ENCODE measurements at regions not wholly inside any gene's neighbourhood (a gene's known extent, or its start where the extent isn't known, plus 50 kb on each side); places are given as distances from the start of the nearest gene placed in this dataset.

- Histone ChIP-seq H3K27ac (no peak overlapping the region), H3K27me3 (peaks cover 0 to 26% (median 5%) of the 10 kb centered on the region in 4 donors), H3K4me3 (no peak overlapping the region), H3K9me3 (no peaks in the 10 kb centered on the region), H3K36me3 (no peaks in the 10 kb centered on the region), H3K4me1 (no peaks in the 10 kb centered on the region)
- TF ChIP-seq POLR2AphosphoS5 (IDR thresholded peaks at IDR 0.05): no peak
- TF ChIP-seq EP300 (IDR thresholded peaks at IDR 0.05): no peak
- TF ChIP-seq, protein P1, sequence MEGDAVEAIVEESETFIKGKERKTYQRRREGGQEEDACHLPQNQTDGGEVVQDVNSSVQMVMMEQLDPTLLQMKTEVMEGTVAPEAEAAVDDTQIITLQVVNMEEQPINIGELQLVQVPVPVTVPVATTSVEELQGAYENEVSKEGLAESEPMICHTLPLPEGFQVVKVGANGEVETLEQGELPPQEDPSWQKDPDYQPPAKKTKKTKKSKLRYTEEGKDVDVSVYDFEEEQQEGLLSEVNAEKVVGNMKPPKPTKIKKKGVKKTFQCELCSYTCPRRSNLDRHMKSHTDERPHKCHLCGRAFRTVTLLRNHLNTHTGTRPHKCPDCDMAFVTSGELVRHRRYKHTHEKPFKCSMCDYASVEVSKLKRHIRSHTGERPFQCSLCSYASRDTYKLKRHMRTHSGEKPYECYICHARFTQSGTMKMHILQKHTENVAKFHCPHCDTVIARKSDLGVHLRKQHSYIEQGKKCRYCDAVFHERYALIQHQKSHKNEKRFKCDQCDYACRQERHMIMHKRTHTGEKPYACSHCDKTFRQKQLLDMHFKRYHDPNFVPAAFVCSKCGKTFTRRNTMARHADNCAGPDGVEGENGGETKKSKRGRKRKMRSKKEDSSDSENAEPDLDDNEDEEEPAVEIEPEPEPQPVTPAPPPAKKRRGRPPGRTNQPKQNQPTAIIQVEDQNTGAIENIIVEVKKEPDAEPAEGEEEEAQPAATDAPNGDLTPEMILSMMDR (IDR thresholded peaks at IDR 0.05): no peak
- TF ChIP-seq POLR2A (IDR thresholded peaks at IDR 0.05): no peak
- ATAC-seq (ENCODE audit: low FRiP score in 2 of 2) (no peak), DNase-seq (peak in 1 of 2 donors; percentile 52)
- 87 to 88% methylated on average over 18 to 29 of the region's 30 CpGs for WGBS, 2 donors
These were observed 75.7 kb downstream of the MICALL2 start for GRCh38 chr7:1383398-1384112.

- peaks cover 0 to 26% (median 5%) of the 10 kb centered on the region in 4 donors for H3K27me3 ChIP-seq
- no peak overlapping the region for H3K4me3 ChIP-seq
- TF ChIP-seq POLR2AphosphoS5 (IDR thresholded peaks at IDR 0.05): no peak
- TF ChIP-seq, protein P1 (IDR thresholded peaks at IDR 0.05): no peak
- no peak for TF ChIP-seq EP300 (IDR thresholded peaks at IDR 0.05)
- no peak for TF ChIP-seq POLR2A (IDR thresholded peaks at IDR 0.05)
- H3K27ac ChIP-seq: no peak overlapping the region
- 82 to 86% methylated on average over 11 to 16 of the region's 21 CpGs for WGBS, 2 donors
- no peaks in the 10 kb centered on the region for H3K36me3 ChIP-seq
- no peaks in the 10 kb centered on the region for H3K9me3 ChIP-seq
- H3K4me1 ChIP-seq: no peaks in the 10 kb centered on the region
- ATAC-seq (ENCODE audit: low FRiP score in 2 of 2) (no peak), DNase-seq (peak in 1 of 2 donors; percentile 75)
These were observed 75.2 kb downstream of the MICALL2 start for GRCh38 chr7:1384113-1384415.
